ENCODE measurements at regions not wholly inside any gene's neighbourhood (a gene's known extent, or its start where the extent isn't known, plus 50 kb on each side); places are given as distances from the start of the nearest gene placed in this dataset.

GRCh38 chr2:181252262-181253148 is 204.7 kb upstream of the ITGA4 start:
- H3K4me2 ChIP-seq (ENCODE audit: low read length), result no peak overlapping the region
- DNase-seq, result no peak
- no peaks in the 10 kb centered on the region for H3K36me3 ChIP-seq (ENCODE audit: control insufficient read depth, insufficient read depth, low read length)
- H3K4me1 ChIP-seq (ENCODE audit: control insufficient read depth, low read depth, low read length), result no peaks in the 10 kb centered on the region
- no peak overlapping the region for H2BK5ac ChIP-seq (ENCODE audit: low read length)
- no peaks in the 10 kb centered on the region for H3K79me2 ChIP-seq (ENCODE audit: control insufficient read depth, insufficient read depth, low read length)
- H4K5ac ChIP-seq (ENCODE audit: low read length), result no peak overlapping the region
- no peak overlapping the region for H4K8ac ChIP-seq (ENCODE audit: low read depth, low read length)
- no CpG with 5 or more reads among the region's 5 CpGs for WGBS (ENCODE audit: extremely low coverage, insufficient coverage, low lambda C conversion rate)
- no peak overlapping the region for H2AK5ac ChIP-seq (ENCODE audit: low read length)
- H3K4me3 ChIP-seq (ENCODE audit: low read length), result no peak overlapping the region
- no peak overlapping the region for H3K9ac ChIP-seq (ENCODE audit: low read length)
- H2BK120ac ChIP-seq (ENCODE audit: low read depth, low read length), result no peak overlapping the region
- no peak overlapping the region for H3K56ac ChIP-seq (ENCODE audit: low read length)
- H2BK15ac ChIP-seq (replicated peaks; ENCODE audit: low read depth), result no peak overlapping the region
- H3K23ac ChIP-seq (ENCODE audit: low read length), result no peak overlapping the region
- H3K27ac ChIP-seq (ENCODE audit: low read depth, low read length), result no peak overlapping the region
- H3K27me3 ChIP-seq (ENCODE audit: insufficient read depth, low read length, poor library complexity), result no peaks in the 10 kb centered on the region
- H3K18ac ChIP-seq (ENCODE audit: low read length), result no peak overlapping the region
- H3K4ac ChIP-seq (ENCODE audit: low read depth, low read length), result no peak overlapping the region
- H3K79me1 ChIP-seq (ENCODE audit: low read length), result no peaks in the 10 kb centered on the region

GRCh38 chr2:181253438-181253837 is 203.7 kb upstream of the ITGA4 start:
- no peak overlapping the region for H3K27ac ChIP-seq (ENCODE audit: low read depth, low read length)
- H3K27me3 ChIP-seq (ENCODE audit: insufficient read depth, low read length, poor library complexity), result no peaks in the 10 kb centered on the region
- WGBS (ENCODE audit: extremely low coverage, insufficient coverage, low lambda C conversion rate), result no CpG with 5 or more reads among the region's 3 CpGs
- H3K4ac ChIP-seq (ENCODE audit: low read depth, low read length), result no peak overlapping the region
- no peak overlapping the region for H2BK120ac ChIP-seq (ENCODE audit: low read depth, low read length)
- no peak overlapping the region for H4K5ac ChIP-seq (ENCODE audit: low read length)
- no peak overlapping the region for H4K8ac ChIP-seq (ENCODE audit: low read depth, low read length)
- DNase-seq, result no peak
- no peak overlapping the region for H2BK5ac ChIP-seq (ENCODE audit: low read length)
- no peak overlapping the region for H3K4me3 ChIP-seq (ENCODE audit: low read length)
- no peak overlapping the region for H3K23ac ChIP-seq (ENCODE audit: low read length)
- no peaks in the 10 kb centered on the region for H3K36me3 ChIP-seq (ENCODE audit: control insufficient read depth, insufficient read depth, low read length)
- no peaks in the 10 kb centered on the region for H3K4me1 ChIP-seq (ENCODE audit: control insufficient read depth, low read depth, low read length)
- no peak overlapping the region for H3K56ac ChIP-seq (ENCODE audit: low read length)
- H3K79me1 ChIP-seq (ENCODE audit: low read length), result no peaks in the 10 kb centered on the region
- no peak overlapping the region for H2BK15ac ChIP-seq (replicated peaks; ENCODE audit: low read depth)
- H2AK5ac ChIP-seq (ENCODE audit: low read length), result no peak overlapping the region
- no peak overlapping the region for H3K18ac ChIP-seq (ENCODE audit: low read length)
- H3K9ac ChIP-seq (ENCODE audit: low read length), result no peak overlapping the region
- no peaks in the 10 kb centered on the region for H3K79me2 ChIP-seq (ENCODE audit: control insufficient read depth, insufficient read depth, low read length)
- no peak overlapping the region for H3K4me2 ChIP-seq (ENCODE audit: low read length)

GRCh38 chr2:181255651-181256050 is 201.5 kb upstream of the ITGA4 start:
- no peak overlapping the region for H3K4me2 ChIP-seq (ENCODE audit: low read length)
- no peak overlapping the region for H3K27ac ChIP-seq (ENCODE audit: low read depth, low read length)
- no CpG with 5 or more reads among the region's 1 CpG for WGBS (ENCODE audit: extremely low coverage, insufficient coverage, low lambda C conversion rate)

GRCh38 chr2:181258720-181259119 is 198.5 kb upstream of the ITGA4 start:
- Histone ChIP-seq H3K27me3 (ENCODE audit: insufficient read depth, low read length, poor library complexity) (no peaks in the 10 kb centered on the region), H2BK15ac (replicated peaks; ENCODE audit: low read depth) (no peak overlapping the region), H2BK5ac (ENCODE audit: low read length) (no peak overlapping the region), H3K4me1 (ENCODE audit: control insufficient read depth, low read depth, low read length) (no peaks in the 10 kb centered on the region), H4K8ac (ENCODE audit: low read depth, low read length) (no peak overlapping the region), H3K4ac (ENCODE audit: low read depth, low read length) (no peak overlapping the region), H3K79me1 (ENCODE audit: low read length) (no peaks in the 10 kb centered on the region), H3K9ac (ENCODE audit: low read length) (no peak overlapping the region), H3K4me3 (ENCODE audit: low read length) (no peak overlapping the region), H3K36me3 (ENCODE audit: control insufficient read depth, insufficient read depth, low read length) (no peaks in the 10 kb centered on the region), H2AK5ac (ENCODE audit: low read length) (no peak overlapping the region), H3K4me2 (ENCODE audit: low read length) (no peak overlapping the region), H2BK120ac (ENCODE audit: low read depth, low read length) (no peak overlapping the region), H3K18ac (ENCODE audit: low read length) (no peak overlapping the region), H3K56ac (ENCODE audit: low read length) (no peak overlapping the region), H3K79me2 (ENCODE audit: control insufficient read depth, insufficient read depth, low read length) (no peaks in the 10 kb centered on the region), H3K27ac (ENCODE audit: low read depth, low read length) (no peak overlapping the region), H3K23ac (ENCODE audit: low read length) (no peak overlapping the region), H4K5ac (ENCODE audit: low read length) (no peak overlapping the region)
- no peak for DNase-seq
- no CpG with 5 or more reads among the region's 2 CpGs for WGBS (ENCODE audit: extremely low coverage, insufficient coverage, low lambda C conversion rate)

More at GRCh38 chr2:181255651-181256050, 201.5 kb upstream of the ITGA4 start:
- H3K4me3 ChIP-seq (ENCODE audit: low read length), result no peak overlapping the region
- H3K79me2 ChIP-seq (ENCODE audit: control insufficient read depth, insufficient read depth, low read length), result no peaks in the 10 kb centered on the region
- no peak overlapping the region for H2AK5ac ChIP-seq (ENCODE audit: low read length)
- no peak for DNase-seq
- no peak overlapping the region for H3K56ac ChIP-seq (ENCODE audit: low read length)
- H2BK15ac ChIP-seq (replicated peaks; ENCODE audit: low read depth), result no peak overlapping the region
- H3K9ac ChIP-seq (ENCODE audit: low read length), result no peak overlapping the region
- no peaks in the 10 kb centered on the region for H3K79me1 ChIP-seq (ENCODE audit: low read length)
- H3K4ac ChIP-seq (ENCODE audit: low read depth, low read length), result no peak overlapping the region
- no peak overlapping the region for H2BK5ac ChIP-seq (ENCODE audit: low read length)
- H3K4me1 ChIP-seq (ENCODE audit: control insufficient read depth, low read depth, low read length), result no peaks in the 10 kb centered on the region
- H3K27me3 ChIP-seq (ENCODE audit: insufficient read depth, low read length, poor library complexity), result no peaks in the 10 kb centered on the region
- no peak overlapping the region for H3K23ac ChIP-seq (ENCODE audit: low read length)
- H2BK120ac ChIP-seq (ENCODE audit: low read depth, low read length), result no peak overlapping the region
- no peak overlapping the region for H3K18ac ChIP-seq (ENCODE audit: low read length)
- no peak overlapping the region for H4K5ac ChIP-seq (ENCODE audit: low read length)
- no peak overlapping the region for H4K8ac ChIP-seq (ENCODE audit: low read depth, low read length)
- no peaks in the 10 kb centered on the region for H3K36me3 ChIP-seq (ENCODE audit: control insufficient read depth, insufficient read depth, low read length)

GRCh38 chr2:181262782-181263181 is 194.4 kb upstream of the ITGA4 start:
- Histone ChIP-seq H3K9ac (ENCODE audit: low read length) (no peak overlapping the region), H3K36me3 (ENCODE audit: control insufficient read depth, insufficient read depth, low read length) (no peaks in the 10 kb centered on the region), H2BK15ac (replicated peaks; ENCODE audit: low read depth) (no peak overlapping the region)

GRCh38 chr2:181264001-181264400 is 193.2 kb upstream of the ITGA4 start:
- Histone ChIP-seq H3K4ac (ENCODE audit: low read depth, low read length) (no peak overlapping the region), H3K18ac (ENCODE audit: low read length) (no peak overlapping the region), H3K4me3 (ENCODE audit: low read length) (no peak overlapping the region), H3K23ac (ENCODE audit: low read length) (no peak overlapping the region), H3K79me1 (ENCODE audit: low read length) (no peaks in the 10 kb centered on the region), H3K4me1 (ENCODE audit: control insufficient read depth, low read depth, low read length) (no peaks in the 10 kb centered on the region), H4K5ac (ENCODE audit: low read length) (no peak overlapping the region), H3K79me2 (ENCODE audit: control insufficient read depth, insufficient read depth, low read length) (no peaks in the 10 kb centered on the region), H3K4me2 (ENCODE audit: low read length) (no peak overlapping the region), H3K9ac (ENCODE audit: low read length) (no peak overlapping the region), H3K27me3 (ENCODE audit: insufficient read depth, low read length, poor library complexity) (no peaks in the 10 kb centered on the region), H3K27ac (ENCODE audit: low read depth, low read length) (no peak overlapping the region), H2BK120ac (ENCODE audit: low read depth, low read length) (no peak overlapping the region), H4K8ac (ENCODE audit: low read depth, low read length) (no peak overlapping the region), H2BK5ac (ENCODE audit: low read length) (no peak overlapping the region), H3K36me3 (ENCODE audit: control insufficient read depth, insufficient read depth, low read length) (no peaks in the 10 kb centered on the region), H2AK5ac (ENCODE audit: low read length) (no peak overlapping the region), H3K56ac (ENCODE audit: low read length) (no peak overlapping the region), H2BK15ac (replicated peaks; ENCODE audit: low read depth) (no peak overlapping the region)
- no peak for DNase-seq
- no CpG with 5 or more reads among the region's 1 CpG for WGBS (ENCODE audit: extremely low coverage, insufficient coverage, low lambda C conversion rate)

More at GRCh38 chr2:181262782-181263181, 194.4 kb upstream of the ITGA4 start:
- Histone ChIP-seq H3K79me1 (ENCODE audit: low read length) (no peaks in the 10 kb centered on the region), H2AK5ac (ENCODE audit: low read length) (no peak overlapping the region), H3K56ac (ENCODE audit: low read length) (no peak overlapping the region), H2BK5ac (ENCODE audit: low read length) (no peak overlapping the region), H3K18ac (ENCODE audit: low read length) (no peak overlapping the region), H2BK120ac (ENCODE audit: low read depth, low read length) (no peak overlapping the region), H3K27ac (ENCODE audit: low read depth, low read length) (no peak overlapping the region), H3K4me3 (ENCODE audit: low read length) (no peak overlapping the region), H3K27me3 (ENCODE audit: insufficient read depth, low read length, poor library complexity) (no peaks in the 10 kb centered on the region), H4K8ac (ENCODE audit: low read depth, low read length) (no peak overlapping the region), H3K4me1 (ENCODE audit: control insufficient read depth, low read depth, low read length) (no peaks in the 10 kb centered on the region), H4K5ac (ENCODE audit: low read length) (no peak overlapping the region), H3K4ac (ENCODE audit: low read depth, low read length) (no peak overlapping the region), H3K4me2 (ENCODE audit: low read length) (no peak overlapping the region), H3K23ac (ENCODE audit: low read length) (no peak overlapping the region), H3K79me2 (ENCODE audit: control insufficient read depth, insufficient read depth, low read length) (no peaks in the 10 kb centered on the region)
- no peak for DNase-seq
